ENCODE measurements at regions not wholly inside any gene's neighbourhood (a gene's known extent, or its start where the extent isn't known, plus 50 kb on each side); places are given as distances from the start of the nearest gene placed in this dataset.

DNA sequence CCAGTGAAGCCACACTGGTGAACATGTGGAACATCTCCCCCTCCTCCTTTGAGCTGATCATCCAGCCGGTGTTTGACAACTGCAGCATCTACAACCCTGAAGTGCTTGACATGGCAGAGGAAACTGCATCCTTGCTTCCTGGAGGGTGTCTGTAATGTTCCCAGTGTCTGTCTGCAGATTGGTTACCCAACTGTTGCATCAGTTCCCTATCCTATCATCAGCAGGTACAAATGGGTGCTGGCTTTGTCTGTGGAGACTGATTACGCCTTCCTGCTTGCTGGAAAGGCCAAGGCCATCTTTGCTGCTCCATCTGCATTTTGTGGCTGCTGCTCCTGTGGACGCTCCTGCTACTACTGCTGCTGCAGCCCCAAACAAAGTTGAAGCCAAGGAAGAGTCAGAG lies 83.5 kb downstream of the SKA1 start:
- Mint-ChIP-seq H3K4me1 (peaks cover 9% of the 10 kb centered on the region), H3K9me3 (no peaks in the 10 kb centered on the region), H3K4me3 (no peak overlapping the region), H3K36me3 (ENCODE audit: low read depth) (no peaks in the 10 kb centered on the region), H3K27me3 (ENCODE audit: low read depth) (no peaks in the 10 kb centered on the region), H3K27ac (ENCODE audit: unreplicated experiment) (no peak overlapping the region)
- TF ChIP-seq, protein P1, sequence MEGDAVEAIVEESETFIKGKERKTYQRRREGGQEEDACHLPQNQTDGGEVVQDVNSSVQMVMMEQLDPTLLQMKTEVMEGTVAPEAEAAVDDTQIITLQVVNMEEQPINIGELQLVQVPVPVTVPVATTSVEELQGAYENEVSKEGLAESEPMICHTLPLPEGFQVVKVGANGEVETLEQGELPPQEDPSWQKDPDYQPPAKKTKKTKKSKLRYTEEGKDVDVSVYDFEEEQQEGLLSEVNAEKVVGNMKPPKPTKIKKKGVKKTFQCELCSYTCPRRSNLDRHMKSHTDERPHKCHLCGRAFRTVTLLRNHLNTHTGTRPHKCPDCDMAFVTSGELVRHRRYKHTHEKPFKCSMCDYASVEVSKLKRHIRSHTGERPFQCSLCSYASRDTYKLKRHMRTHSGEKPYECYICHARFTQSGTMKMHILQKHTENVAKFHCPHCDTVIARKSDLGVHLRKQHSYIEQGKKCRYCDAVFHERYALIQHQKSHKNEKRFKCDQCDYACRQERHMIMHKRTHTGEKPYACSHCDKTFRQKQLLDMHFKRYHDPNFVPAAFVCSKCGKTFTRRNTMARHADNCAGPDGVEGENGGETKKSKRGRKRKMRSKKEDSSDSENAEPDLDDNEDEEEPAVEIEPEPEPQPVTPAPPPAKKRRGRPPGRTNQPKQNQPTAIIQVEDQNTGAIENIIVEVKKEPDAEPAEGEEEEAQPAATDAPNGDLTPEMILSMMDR (conservative IDR thresholded peaks at IDR 0.05): no peak
- no peak for DNase-seq (ENCODE audit: low read depth, low spot score)

DNA sequence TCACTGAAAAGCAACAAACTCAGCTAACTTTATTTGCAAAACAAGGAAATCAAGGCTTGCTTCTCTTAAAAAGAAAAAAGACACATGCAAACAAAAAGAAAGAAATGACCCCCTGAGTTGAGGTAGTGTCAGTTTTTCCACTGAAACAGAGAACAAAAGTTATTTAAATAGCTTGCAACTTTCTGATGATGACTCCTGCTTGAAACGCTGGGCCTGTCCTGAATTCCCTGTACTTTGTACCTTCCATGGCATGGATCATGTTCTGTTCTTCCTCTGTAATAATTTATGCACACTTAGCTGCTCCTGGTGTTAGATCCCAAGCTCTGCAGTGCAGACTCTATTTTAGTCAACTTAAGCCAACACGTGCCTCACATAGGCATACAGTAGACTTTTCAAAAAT lies 84.0 kb downstream of the SKA1 start:
- Mint-ChIP-seq H3K4me1 (peaks cover 9% of the 10 kb centered on the region), H3K9me3 (no peaks in the 10 kb centered on the region), H3K36me3 (ENCODE audit: low read depth) (no peaks in the 10 kb centered on the region)

DNA sequence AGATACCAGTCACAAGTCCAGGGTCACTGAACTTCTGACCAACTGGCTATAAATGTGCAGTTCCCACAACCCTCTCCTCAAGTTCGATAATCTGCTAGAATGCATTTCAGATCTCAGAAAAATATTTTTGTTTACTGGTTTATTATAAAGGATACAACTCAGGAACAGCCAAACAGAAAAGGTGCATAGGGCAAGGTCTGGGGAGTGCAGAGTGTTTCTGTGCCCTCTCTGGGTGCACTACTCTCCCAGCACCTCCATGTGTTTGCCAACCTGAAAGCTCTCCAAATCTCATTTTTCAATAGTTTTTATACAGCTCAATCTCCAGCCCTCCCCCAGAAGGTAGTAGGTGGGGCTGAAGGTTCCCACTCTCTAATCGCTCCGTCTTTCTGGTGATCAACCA lies 85.2 kb downstream of the SKA1 start:
- H3K4me1 Mint-ChIP-seq: peaks cover 5% of the 10 kb centered on the region
- no peak for DNase-seq (ENCODE audit: low read depth, low spot score)
- no peak overlapping the region for H3K4me3 Mint-ChIP-seq
- H3K36me3 Mint-ChIP-seq (ENCODE audit: low read depth): no peaks in the 10 kb centered on the region
- TF ChIP-seq, protein P1 (conservative IDR thresholded peaks at IDR 0.05): no peak
- H3K9me3 Mint-ChIP-seq: no peaks in the 10 kb centered on the region
- H3K27ac Mint-ChIP-seq (ENCODE audit: unreplicated experiment): no peak overlapping the region
- no peaks in the 10 kb centered on the region for H3K27me3 Mint-ChIP-seq (ENCODE audit: low read depth)

More for the DNA sequence above, 84.0 kb downstream of the SKA1 start:
- H3K4me3 Mint-ChIP-seq: no peak overlapping the region
- no peak overlapping the region for H3K27ac Mint-ChIP-seq (ENCODE audit: unreplicated experiment)
- H3K27me3 Mint-ChIP-seq (ENCODE audit: low read depth): no peaks in the 10 kb centered on the region
- TF ChIP-seq, protein P1 (conservative IDR thresholded peaks at IDR 0.05): no peak
- no peak for DNase-seq (ENCODE audit: low read depth, low spot score)

DNA sequence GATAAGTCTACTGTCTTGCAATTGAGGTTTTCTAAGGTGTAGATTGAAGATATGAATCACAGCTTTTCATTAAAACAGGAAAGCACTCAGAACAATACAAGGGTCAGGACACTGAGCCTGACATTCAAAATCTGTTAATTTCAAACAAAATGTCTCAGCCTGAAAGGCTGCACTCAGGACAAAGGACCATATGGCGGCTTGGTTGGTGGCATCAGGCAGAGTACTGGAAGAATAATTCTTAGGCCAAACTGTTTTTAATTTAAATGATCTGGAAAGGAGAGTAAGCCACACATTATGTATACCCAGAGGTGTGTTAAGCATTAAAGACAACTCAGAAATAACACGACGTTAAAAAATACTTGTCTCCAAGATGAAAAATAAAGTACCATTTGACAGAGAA lies 85.9 kb downstream of the SKA1 start:
- TF ChIP-seq, protein P1 (conservative IDR thresholded peaks at IDR 0.05): no peak
- H3K4me3 Mint-ChIP-seq: no peak overlapping the region
- no peak for DNase-seq (ENCODE audit: low read depth, low spot score)
- H3K27ac Mint-ChIP-seq (ENCODE audit: unreplicated experiment): no peak overlapping the region
- H3K4me1 Mint-ChIP-seq: peaks cover under 1% of the 10 kb centered on the region
- H3K27me3 Mint-ChIP-seq (ENCODE audit: low read depth): no peaks in the 10 kb centered on the region
- no peaks in the 10 kb centered on the region for H3K36me3 Mint-ChIP-seq (ENCODE audit: low read depth)
- H3K9me3 Mint-ChIP-seq: no peaks in the 10 kb centered on the region

DNA sequence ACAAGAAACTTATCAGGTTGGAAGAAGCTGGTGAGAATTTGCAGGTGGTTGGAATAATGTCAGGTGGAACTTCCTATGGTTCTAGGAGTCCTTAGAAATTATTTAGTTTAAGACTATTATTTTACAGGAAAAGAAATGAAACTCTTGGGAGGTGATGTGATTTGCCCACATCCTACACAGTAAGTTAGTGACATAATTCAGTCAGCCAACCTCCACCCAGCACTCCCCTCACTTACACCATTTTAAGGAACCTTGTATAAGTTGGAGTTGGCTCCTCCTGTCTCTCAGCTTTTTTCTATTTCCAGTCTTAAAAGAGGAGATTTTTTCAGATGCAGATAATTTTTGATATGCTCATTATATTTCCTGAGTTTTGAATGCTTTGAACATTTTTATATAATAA lies 86.4 kb downstream of the SKA1 start:
- H3K27me3 Mint-ChIP-seq (ENCODE audit: low read depth): no peaks in the 10 kb centered on the region
- H3K4me3 Mint-ChIP-seq: no peak overlapping the region
- H3K9me3 Mint-ChIP-seq: no peaks in the 10 kb centered on the region

More for the DNA sequence above, 86.4 kb downstream of the SKA1 start:
- H3K4me1 Mint-ChIP-seq: no peaks in the 10 kb centered on the region
- no peak overlapping the region for H3K27ac Mint-ChIP-seq (ENCODE audit: unreplicated experiment)
- H3K36me3 Mint-ChIP-seq (ENCODE audit: low read depth): no peaks in the 10 kb centered on the region
- TF ChIP-seq, protein P1 (conservative IDR thresholded peaks at IDR 0.05): no peak
- DNase-seq (ENCODE audit: low read depth, low spot score): no peak
